ENCODE measurements at regions not wholly inside any gene's neighbourhood (a gene's known extent, or its start where the extent isn't known, plus 50 kb on each side); places are given as distances from the start of the nearest gene placed in this dataset.
"Not testable (repeated sequence)": the region's sequence is repeated elsewhere in the genome, so short reads cannot be mapped to it uniquely, and the experiment has no call there.

DNA sequence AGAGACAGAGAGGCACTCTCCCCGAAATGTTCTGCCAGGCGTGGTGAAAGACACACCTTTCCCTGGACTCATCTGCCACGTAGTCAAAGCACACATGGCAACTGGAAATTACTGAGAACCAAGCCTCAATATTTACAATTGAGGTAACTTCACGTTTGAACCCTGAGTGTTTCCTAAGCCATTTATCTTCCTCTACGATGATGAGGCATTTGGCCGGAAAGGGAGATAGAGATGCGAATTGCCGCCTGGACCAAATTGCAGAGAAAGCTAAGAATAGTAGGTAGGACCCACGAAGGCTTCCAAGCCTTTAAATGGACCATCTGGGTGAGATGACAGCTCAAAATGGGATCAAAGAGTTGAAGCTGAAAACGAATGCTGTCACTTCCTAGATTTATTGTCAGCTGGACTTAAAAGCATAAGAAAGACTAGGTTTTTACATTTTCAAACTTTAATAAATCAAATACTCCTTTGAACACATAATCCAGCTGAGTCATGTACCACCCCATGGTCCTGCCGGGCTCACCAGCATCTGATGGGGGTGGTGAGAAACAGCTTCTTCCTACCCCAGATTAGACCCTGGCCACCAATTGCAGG, 135.6 kb upstream of the LYZL2 start:
- no peak for DNase-seq (ENCODE audit: low read depth)

DNA sequence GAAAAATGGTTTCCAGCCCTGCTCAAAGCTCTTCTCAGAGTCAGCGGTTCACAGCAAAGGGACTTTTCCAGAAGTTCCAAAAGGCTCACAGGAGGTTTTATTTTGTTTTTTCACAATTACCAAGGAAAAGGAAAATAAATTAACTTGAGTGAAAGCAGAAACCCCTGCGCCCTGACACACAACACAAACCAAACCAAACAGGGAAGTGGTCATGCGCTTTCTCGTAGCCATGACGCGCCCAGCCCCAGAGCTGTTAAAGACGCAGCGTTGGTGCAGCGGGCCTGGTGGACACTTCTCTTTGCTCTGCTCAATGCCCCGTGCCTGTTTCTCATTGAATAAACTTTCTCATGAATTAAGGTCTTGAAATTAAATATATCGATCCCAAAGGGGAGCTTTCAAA, 134.4 kb upstream of the LYZL2 start:
- DNase-seq (ENCODE audit: low read depth), result no peak

DNA sequence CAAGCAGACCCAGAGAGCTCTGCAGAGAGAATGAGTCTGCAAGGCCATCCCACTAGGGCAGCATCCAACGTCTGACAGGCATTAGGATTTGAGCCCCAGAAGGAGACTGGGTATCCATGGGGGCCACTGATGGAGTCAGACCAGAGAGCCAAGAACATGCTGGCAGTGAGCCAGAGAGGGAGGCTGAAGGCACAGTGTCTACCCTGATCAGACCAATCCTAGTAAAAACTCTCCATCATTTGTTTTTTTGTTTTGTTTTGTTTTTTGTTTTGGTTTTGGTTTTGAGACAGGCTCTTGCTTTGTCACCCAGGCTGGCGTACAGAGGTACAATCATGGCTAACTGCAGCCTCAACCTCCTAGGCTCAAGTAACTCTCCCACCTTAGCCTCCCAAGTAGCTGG, 133.1 kb upstream of the LYZL2 start:
- DNase-seq (ENCODE audit: low read depth), result no peak

GRCh38 chr10:30759423-30759822, 129.9 kb upstream of the LYZL2 start:
- DNase-seq (ENCODE audit: low read depth), result no peak

DNA sequence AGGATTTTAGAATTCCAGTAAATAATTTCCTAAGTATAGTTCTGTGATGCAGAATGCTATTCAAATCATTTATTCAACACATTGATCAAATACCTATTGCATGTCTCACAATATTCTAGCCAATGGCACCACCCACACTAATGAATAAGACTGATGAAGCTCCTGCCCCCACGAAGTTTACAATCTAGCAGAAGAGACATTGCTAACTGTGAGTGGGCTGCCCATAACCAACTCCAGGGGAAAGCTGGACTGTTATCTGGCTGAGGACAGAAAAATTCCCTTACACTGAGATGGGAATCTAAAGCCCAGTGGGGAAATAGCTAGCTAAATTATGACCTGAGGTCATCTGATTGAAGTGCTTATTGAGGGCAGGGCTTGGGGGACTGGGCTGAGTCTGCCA, 128.8 kb upstream of the LYZL2 start:
- no peak for DNase-seq (ENCODE audit: low read depth)

DNA sequence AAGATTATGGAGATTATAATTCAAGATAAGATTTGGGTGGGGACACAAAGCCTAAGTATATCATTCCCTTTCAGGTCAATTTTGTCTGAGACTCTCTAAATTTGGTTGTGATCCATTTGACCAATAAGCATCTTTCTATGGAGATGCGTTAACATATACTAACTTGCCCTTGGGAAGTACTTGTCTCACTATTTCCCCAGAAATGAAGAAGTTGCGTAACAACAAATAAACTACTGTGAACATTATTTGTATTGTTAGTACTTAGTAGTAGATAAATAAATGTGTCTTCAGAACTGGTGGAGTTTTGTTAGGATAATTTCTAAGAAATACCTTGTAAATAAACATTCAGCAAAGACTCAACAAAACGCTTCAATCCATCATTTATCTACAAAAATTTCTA, 127.3 kb upstream of the LYZL2 start:
- no peak for DNase-seq (ENCODE audit: low read depth)

- no peak for DNase-seq (ENCODE audit: low read depth)
These were observed 126.6 kb upstream of the LYZL2 start for GRCh38 chr10:30756151-30756550.

- peak; percentile 48 for DNase-seq (ENCODE audit: low read depth)
These were observed 125.9 kb upstream of the LYZL2 start for GRCh38 chr10:30755441-30755953.

GRCh38 chr10:30752481-30752881, 122.9 kb upstream of the LYZL2 start:
- DNase-seq (ENCODE audit: low read depth), result no peak

GRCh38 chr10:30751678-30752331, 122.3 kb upstream of the LYZL2 start:
- peak; percentile 77 for DNase-seq (ENCODE audit: low read depth)

- no peak for DNase-seq (ENCODE audit: low read depth)
These were observed 121.6 kb upstream of the LYZL2 start for GRCh38 chr10:30750971-30751677.

DNA sequence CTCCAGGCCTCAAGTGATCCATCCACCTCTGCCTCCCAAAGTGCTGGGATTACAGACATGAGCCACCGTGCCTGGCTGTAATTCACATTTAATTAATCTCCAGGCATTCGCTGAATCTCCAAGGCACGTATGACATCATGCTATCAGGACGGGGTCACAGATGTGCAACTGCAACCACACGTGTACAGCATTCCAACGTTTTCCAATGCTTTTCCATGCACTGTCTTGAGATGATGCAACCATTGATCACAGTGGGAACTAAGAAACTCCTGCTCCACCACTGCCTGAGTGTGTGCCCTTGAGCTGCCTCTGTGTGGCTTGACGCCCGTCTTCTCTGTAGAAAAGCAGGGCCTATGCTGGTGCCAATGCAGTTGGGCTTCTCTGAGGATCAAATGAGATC, 119.8 kb upstream of the LYZL2 start:
- no peak for DNase-seq (ENCODE audit: low read depth)

GRCh38 chr10:30748152-30748973, 118.8 kb upstream of the LYZL2 start:
- DNase-seq (ENCODE audit: low read depth), result no peak

DNA sequence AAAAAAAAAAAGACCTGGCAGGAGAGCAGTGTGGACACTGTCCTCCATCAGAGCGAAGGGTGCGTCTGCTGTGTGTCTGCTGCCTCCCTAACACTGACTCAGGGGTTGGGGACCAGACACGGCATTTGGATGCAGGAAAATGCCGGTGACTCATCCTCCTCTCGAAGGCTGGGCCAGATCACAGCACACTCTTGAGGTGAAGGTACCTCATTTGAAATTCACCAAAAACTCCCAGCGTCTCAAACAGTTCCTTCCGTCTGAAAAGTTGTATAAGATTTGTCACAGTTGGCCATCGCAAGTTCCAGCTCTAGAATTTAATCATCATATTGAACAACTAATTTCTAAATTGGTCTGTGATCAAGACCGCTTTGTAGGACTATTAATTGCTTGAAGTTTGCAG, 118.1 kb upstream of the LYZL2 start:
- DNase-seq (ENCODE audit: low read depth), result no peak

- no peak for DNase-seq (ENCODE audit: low read depth)
These were observed 116.4 kb upstream of the LYZL2 start for GRCh38 chr10:30745953-30746352.

- no peak for DNase-seq (ENCODE audit: low read depth)
These were observed 114.6 kb upstream of the LYZL2 start for GRCh38 chr10:30744106-30744505.

DNA sequence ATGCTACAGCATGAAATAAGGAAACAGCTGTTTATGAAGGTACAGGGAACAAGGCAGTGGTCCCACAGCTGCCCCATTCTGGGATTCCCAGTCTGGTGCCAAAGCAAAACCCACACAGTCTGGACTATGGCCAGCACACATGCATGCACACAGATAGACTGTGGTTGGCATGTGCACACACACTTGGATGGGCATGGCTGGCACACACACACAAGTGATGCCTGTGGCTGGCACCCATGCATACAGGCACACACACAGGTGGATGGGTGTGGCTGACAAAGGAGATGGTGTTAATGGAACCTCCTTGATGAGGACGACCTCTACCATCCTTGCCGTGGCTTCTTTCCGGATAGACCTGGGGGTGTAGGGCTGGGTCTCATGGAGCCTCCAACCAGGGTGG, 114.0 kb upstream of the LYZL2 start:
- no peak for DNase-seq (ENCODE audit: low read depth)

- DNase-seq (ENCODE audit: low read depth), result no peak
These were observed 112.9 kb upstream of the LYZL2 start for GRCh38 chr10:30742471-30742870.

- not testable (repeated sequence) for DNase-seq (ENCODE audit: low read depth)
These were observed 111.2 kb upstream of the LYZL2 start for GRCh38 chr10:30740774-30741173.

DNA sequence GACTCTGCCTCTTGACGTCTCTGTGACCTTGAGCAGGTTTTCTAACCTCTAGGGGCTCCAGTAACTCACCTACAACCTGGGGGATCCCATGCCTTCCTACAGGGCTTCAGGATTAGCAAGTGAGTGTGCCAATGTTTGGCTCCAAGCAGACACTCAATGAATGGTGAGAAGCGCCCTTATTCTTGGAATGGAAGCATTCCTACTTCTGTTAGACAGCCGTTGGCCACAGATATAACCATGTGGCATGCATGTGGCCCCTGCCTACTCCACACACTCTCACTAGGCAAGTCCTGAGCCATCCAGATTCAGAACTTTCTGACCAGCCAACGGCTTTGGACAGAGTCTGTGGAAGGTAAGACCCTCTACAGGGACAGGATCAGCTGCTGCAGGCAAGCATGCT, 108.9 kb upstream of the LYZL2 start:
- no peak for DNase-seq (ENCODE audit: low read depth)

- no peak for DNase-seq (ENCODE audit: low read depth)
These were observed 108.4 kb upstream of the LYZL2 start for GRCh38 chr10:30737931-30738391.
